IMR-90 (cell line): ENCODE measurements at regions not wholly inside any gene's neighbourhood (a gene's known extent, or its start where the extent isn't known, plus 50 kb on each side); places are given as distances from the start of the nearest gene placed in this dataset.

Experiments used
- ATAC-seq: fragments of 200-7000 bp; cut with Tn5 transposase; 2 replicates; pipeline ENCODE4 v1.9.1; 2020; ENCODE audit warnings: low read depth, mild to moderate bottlenecking, moderate library complexity
- BruUV-seq: library from RNA; stranded (reverse); fragments of 400-500 nt; replicated peaks from 2 replicates; lab custom pipeline; 2021; lab: Mats Ljungman, UMichigan
- CTCF ChIA-PET: fragments of 300-600 bp; formaldehyde crosslinking; extraction: SDS; loops from one replicate; lab custom pipeline; 2021; ENCODE audit warnings: antibody characterized with exemption; lab: Yijun Ruan, JAX
- POLR2A ChIA-PET: fragments of 300-600 bp; sonication (Branson Sonifier 250); formaldehyde crosslinking; loops from one replicate; lab custom pipeline; 2022; ENCODE audit warnings: antibody characterized with exemption; ENCODE audit not compliant: unreplicated experiment; lab: Charles Lee
- DNase-seq: peaks from one replicate; pipeline ENCODE4 v3.0.0; 2013
- H2AFZ ChIP-seq: replicated peaks from 2 replicates; pipeline ENCODE3; 2013; ENCODE audit warnings: low read length, mild to moderate bottlenecking; ENCODE audit not compliant: poor library complexity
- H2AK5ac ChIP-seq: 2 replicates; pipeline ENCODE4 v1.6.1; 2013; ENCODE audit warnings: low read depth, low read length, inconsistent platforms
- H2AK9ac ChIP-seq: replicated peaks from 2 replicates; pipeline ENCODE3; 2013; ENCODE audit warnings: mild to moderate bottlenecking, low read depth, low read length, moderate library complexity; ENCODE audit not compliant: poor library complexity
- H2BK120ac ChIP-seq: 2 replicates; pipeline ENCODE4 v1.6.1; 2013; ENCODE audit warnings: low read depth, low read length, inconsistent platforms
- H2BK15ac ChIP-seq: 3 replicates; pipeline ENCODE4 v1.6.1; 2013; ENCODE audit warnings: low read depth, low read length, inconsistent platforms
- H2BK20ac ChIP-seq: 2 replicates; pipeline ENCODE4 v1.6.1; 2013; ENCODE audit warnings: low read depth, mild to moderate bottlenecking, inconsistent platforms, low read length, moderate library complexity
- H2BK5ac ChIP-seq: 2 replicates; pipeline ENCODE4 v1.6.1; 2013; ENCODE audit warnings: mild to moderate bottlenecking, low read depth, low read length, inconsistent platforms; ENCODE audit not compliant: poor library complexity, severe bottlenecking
- H3K14ac ChIP-seq: replicated peaks from 2 replicates; pipeline ENCODE4 v1.6.1; 2013; ENCODE audit warnings: low read depth, low read length, inconsistent platforms
- H3K18ac ChIP-seq: 2 replicates; pipeline ENCODE4 v1.6.1; 2013; ENCODE audit warnings: low read depth, low read length, control low read depth
- H3K23ac ChIP-seq: 2 replicates; pipeline ENCODE4 v1.6.1; 2013; ENCODE audit warnings: low read depth, low read length, inconsistent platforms
- H3K27ac ChIP-seq: 2 replicates; pipeline ENCODE4 v1.5.1; 2013; ENCODE audit warnings: mild to moderate bottlenecking, control low read depth, low read length; ENCODE audit not compliant: insufficient read depth
- H3K27me3 ChIP-seq: 2 replicates; pipeline ENCODE4 v1.6.1; 2013; ENCODE audit warnings: low read length; ENCODE audit not compliant: control insufficient read depth, insufficient read depth
- H3K36me3 ChIP-seq: 2 replicates; pipeline ENCODE4 v1.6.1; 2013; ENCODE audit warnings: low read length, mixed read lengths; ENCODE audit not compliant: control insufficient read depth, insufficient read depth
- H3K4ac ChIP-seq: 2 replicates; pipeline ENCODE4 v1.6.1; 2013; ENCODE audit warnings: low read depth, low read length, inconsistent platforms
- H3K4me1 ChIP-seq: 2 replicates; pipeline ENCODE4 v1.6.1; 2013; ENCODE audit warnings: low read length, mixed read lengths; ENCODE audit not compliant: control insufficient read depth, insufficient read depth
- H3K4me2 ChIP-seq: 2 replicates; pipeline ENCODE4 v1.6.1; 2013; ENCODE audit warnings: low read depth, mild to moderate bottlenecking, control low read depth, low read length, moderate library complexity
- H3K4me3 ChIP-seq: 2 replicates; pipeline ENCODE4 v1.5.1; 2013; ENCODE audit warnings: low read depth, mild to moderate bottlenecking, control low read depth, low read length, moderate library complexity; ENCODE audit not compliant: insufficient read depth
- H3K56ac ChIP-seq: 2 replicates; pipeline ENCODE4 v1.6.1; 2013; ENCODE audit warnings: low read length, inconsistent platforms; ENCODE audit not compliant: insufficient read depth; ENCODE audit errors: extremely low read depth
- H3K79me1 ChIP-seq, 2 experiments: 2 replicates each; pipeline ENCODE4 v1.6.1; 2013; ENCODE audit warnings: low read length in 2 of 2, inconsistent platforms in 1 of 2, low read depth in 1 of 2
- H3K9ac ChIP-seq: 2 replicates; pipeline ENCODE4 v1.6.1; 2013; ENCODE audit warnings: low read depth, low read length, control low read depth
- H3K9me1 ChIP-seq: 2 replicates; pipeline ENCODE4 v1.6.1; 2013; ENCODE audit warnings: low read length, inconsistent platforms; ENCODE audit not compliant: insufficient read depth
- H3K9me3 ChIP-seq: 2 replicates; pipeline ENCODE4 v1.6.1; 2013; ENCODE audit warnings: low read length; ENCODE audit not compliant: control insufficient read depth, insufficient read depth
- H4K20me1 ChIP-seq: 2 replicates; pipeline ENCODE4 v1.6.1; 2013; ENCODE audit warnings: low read length, inconsistent platforms; ENCODE audit not compliant: insufficient read depth
- H4K5ac ChIP-seq: 2 replicates; pipeline ENCODE4 v1.6.1; 2013; ENCODE audit warnings: mild to moderate bottlenecking, low read depth, low read length, control low read depth
- H4K8ac ChIP-seq, 2 experiments: 2 replicates each; pipeline ENCODE4 v1.6.1; 2013; ENCODE audit warnings: low read depth in 2 of 2, low read length in 2 of 2, control low read depth in 1 of 2, inconsistent platforms in 1 of 2
- H4K91ac ChIP-seq: 2 replicates; pipeline ENCODE4 v1.6.1; 2013; ENCODE audit warnings: low read depth, low read length, inconsistent platforms; ENCODE audit not compliant: insufficient read depth
- BHLHE40 ChIP-seq: fragments of 150-350 bp; IDR thresholded peaks from 2 replicates; pipeline ENCODE4 v1.6.1; 2016; ENCODE audit warnings: mild to moderate bottlenecking, low read depth, low read length
- CHD1 ChIP-seq: IDR thresholded peaks from 2 replicates; pipeline ENCODE4 v1.6.1; 2012; ENCODE audit warnings: low read depth, low read length, improper control_type of control experiment
- CTCF ChIP-seq: conservative IDR thresholded peaks from 2 replicates; pipeline ENCODE4 v1.5.1; 2012; ENCODE audit warnings: mild to moderate bottlenecking, low read depth, low read length, improper control_type of control experiment
- FOS ChIP-seq: fragments of 150-350 bp; IDR thresholded peaks from 2 replicates; pipeline ENCODE4 v1.6.1; 2016; ENCODE audit warnings: low read depth, low read length
- MAFK ChIP-seq: IDR thresholded peaks from 2 replicates; pipeline ENCODE4 v1.6.1; 2012; ENCODE audit warnings: low read depth, low read length, improper control_type of control experiment
- MAZ ChIP-seq: IDR thresholded peaks from 2 replicates; pipeline ENCODE4 v1.6.1; 2012; ENCODE audit warnings: low read depth, mild to moderate bottlenecking, low read length, improper control_type of control experiment, moderate library complexity, borderline replicate concordance
- MXI1 ChIP-seq: IDR thresholded peaks from 2 replicates; pipeline ENCODE4 v1.6.1; 2012; ENCODE audit warnings: low read depth, mild to moderate bottlenecking, low read length, moderate library complexity, borderline replicate concordance
- NFE2L2 ChIP-seq: fragments of 150-350 bp; IDR thresholded peaks from 2 replicates; pipeline ENCODE4 v1.6.1; 2016; ENCODE audit warnings: low read depth, mild to moderate bottlenecking, low read length
- RAD21 ChIP-seq: IDR thresholded peaks from 2 replicates; pipeline ENCODE4 v1.6.1; 2012; ENCODE audit warnings: low read length, improper control_type of control experiment
- RCOR1 ChIP-seq: IDR thresholded peaks from 2 replicates; pipeline ENCODE4 v1.6.1; 2012; ENCODE audit warnings: mild to moderate bottlenecking, low read length, improper control_type of control experiment; ENCODE audit not compliant: insufficient replicate concordance
- RFX5 ChIP-seq: IDR thresholded peaks from 2 replicates; pipeline ENCODE4 v1.8.0; 2012; ENCODE audit warnings: low read depth, mild to moderate bottlenecking, low read length, moderate library complexity
- SMC3 ChIP-seq: fragments of 150-350 bp; IDR thresholded peaks from 2 replicates; pipeline ENCODE4 v1.6.1; 2016; ENCODE audit warnings: low read depth, mild to moderate bottlenecking, antibody characterized with exemption, low read length, moderate library complexity
- USF2 ChIP-seq: fragments of 150-350 bp; IDR thresholded peaks from 2 replicates; pipeline ENCODE4 v1.6.1; 2017; ENCODE audit warnings: mild to moderate bottlenecking, antibody characterized with exemption, low read length, low read depth
- WGBS, 2 experiments: methylation state at CpG; one replicate each; pipeline versions ENCODE4 v1.1.5 to v1.1.7; 2013; ENCODE audit warnings: missing lambda C conversion rate in 2 of 2; ENCODE audit not compliant: insufficient read length in 1 of 2; ENCODE audit errors: extremely low coverage in 2 of 2; 5-methylcytosine and 5-hydroxymethylcytosine counted together
- dilution Hi-C: fragments of 300-500 bp; cut with HindIII; formaldehyde crosslinking; loops from one replicate; pipeline ENCODE4 v1.14.3; 2018; ENCODE audit warnings: low sequenced_read_pairs; ENCODE audit not compliant: unreplicated experiment
- in situ Hi-C: fragments of 300-500 bp; cut with MboI; formaldehyde crosslinking; loops from 3 replicates; pipeline ENCODE4 v1.14.3; 2019; ENCODE audit warnings: low sequenced_read_pairs, inconsistent platforms, mixed read lengths
- intact Hi-C: fragments of 100-400 bp; cut with micrococcal nuclease; formaldehyde crosslinking; loops from 2 replicates; pipeline ENCODE4 v1.10.0; 2022
- TF ChIP-seq, protein P1 (sequence below): fragments of 150-350 bp; IDR thresholded peaks from 2 replicates; pipeline ENCODE4 v1.6.1; 2016; ENCODE audit warnings: low read depth, mild to moderate bottlenecking, low read length, moderate library complexity, borderline replicate concordance

GRCh38 chr10:58068809-58069208, 198.9 kb downstream of the IPMK start:
- H2BK5ac ChIP-seq: no peak overlapping the region
- H3K27me3 ChIP-seq: peaks cover 2% of the 10 kb centered on the region; the same call in 1 of the 2 replicates
- no peak overlapping the region for H3K23ac ChIP-seq
- no peaks in the 10 kb centered on the region for H3K9me1 ChIP-seq
- intact Hi-C loops: loop anchor here (5.0 to 10.0 kb wide), 2 partner anchors 194 to 487 kb away; no protein-coding TSS in a partner anchor
- H3K9me3 ChIP-seq: no peaks in the 10 kb centered on the region
- H4K8ac ChIP-seq: no peak overlapping the region
- dilution Hi-C loops: no loop called here
- H4K20me1 ChIP-seq: no peaks in the 10 kb centered on the region
- TF ChIP-seq MAFK: no peak
- no peak for TF ChIP-seq USF2
- TF ChIP-seq NFE2L2: no peak
- TF ChIP-seq SMC3: no peak
- no peak for TF ChIP-seq MAZ
- no peak for TF ChIP-seq RAD21
- no peak for TF ChIP-seq MXI1
- TF ChIP-seq, protein P1, sequence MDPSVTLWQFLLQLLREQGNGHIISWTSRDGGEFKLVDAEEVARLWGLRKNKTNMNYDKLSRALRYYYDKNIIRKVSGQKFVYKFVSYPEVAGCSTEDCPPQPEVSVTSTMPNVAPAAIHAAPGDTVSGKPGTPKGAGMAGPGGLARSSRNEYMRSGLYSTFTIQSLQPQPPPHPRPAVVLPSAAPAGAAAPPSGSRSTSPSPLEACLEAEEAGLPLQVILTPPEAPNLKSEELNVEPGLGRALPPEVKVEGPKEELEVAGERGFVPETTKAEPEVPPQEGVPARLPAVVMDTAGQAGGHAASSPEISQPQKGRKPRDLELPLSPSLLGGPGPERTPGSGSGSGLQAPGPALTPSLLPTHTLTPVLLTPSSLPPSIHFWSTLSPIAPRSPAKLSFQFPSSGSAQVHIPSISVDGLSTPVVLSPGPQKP: no peak
- TF ChIP-seq BHLHE40: no peak
- TF ChIP-seq RCOR1: no peak
- TF ChIP-seq CHD1: no peak
- TF ChIP-seq CTCF: no peak
- TF ChIP-seq RFX5: no peak
- no peak for TF ChIP-seq FOS
- H3K9ac ChIP-seq: no peak overlapping the region
- no peak overlapping the region for H2BK15ac ChIP-seq
- H3K36me3 ChIP-seq: no peaks in the 10 kb centered on the region
- H3K4me1 ChIP-seq: no peaks in the 10 kb centered on the region
- WGBS, 2 experiments: no CpG with 5 or more reads among the region's 2 CpGs
- no peak overlapping the region for H2AK5ac ChIP-seq
- no peak for DNase-seq
- ChIA-PET POLR2A (no interaction called here), CTCF (no interaction called here)
- H2AK9ac ChIP-seq: no peak overlapping the region
- no peak for ATAC-seq
- H2BK20ac ChIP-seq: no peak overlapping the region
- H3K4ac ChIP-seq: no peak overlapping the region
- BruUV-seq: no TSS peak
- H3K14ac ChIP-seq: no peak overlapping the region
- H4K5ac ChIP-seq: no peak overlapping the region
- no peak overlapping the region for H3K18ac ChIP-seq
- no peak overlapping the region for H3K27ac ChIP-seq
- no peaks in the 10 kb centered on the region for H3K79me1 ChIP-seq
- H2AFZ ChIP-seq: no peak overlapping the region
- H2BK120ac ChIP-seq: no peak overlapping the region
- no peak overlapping the region for H3K4me2 ChIP-seq
- H3K56ac ChIP-seq: no peak overlapping the region
- no peak overlapping the region for H3K4me3 ChIP-seq
- H4K91ac ChIP-seq: no peak overlapping the region
- in situ Hi-C loops: loop anchor here (10.0 to 25.0 kb wide), 2 partner anchors 357 to 724 kb away; no protein-coding TSS in a partner anchor
